ENCODE measurements at regions not wholly inside any gene's neighbourhood (a gene's known extent, or its start where the extent isn't known, plus 50 kb on each side); places are given as distances from the start of the nearest gene placed in this dataset.

DNA sequence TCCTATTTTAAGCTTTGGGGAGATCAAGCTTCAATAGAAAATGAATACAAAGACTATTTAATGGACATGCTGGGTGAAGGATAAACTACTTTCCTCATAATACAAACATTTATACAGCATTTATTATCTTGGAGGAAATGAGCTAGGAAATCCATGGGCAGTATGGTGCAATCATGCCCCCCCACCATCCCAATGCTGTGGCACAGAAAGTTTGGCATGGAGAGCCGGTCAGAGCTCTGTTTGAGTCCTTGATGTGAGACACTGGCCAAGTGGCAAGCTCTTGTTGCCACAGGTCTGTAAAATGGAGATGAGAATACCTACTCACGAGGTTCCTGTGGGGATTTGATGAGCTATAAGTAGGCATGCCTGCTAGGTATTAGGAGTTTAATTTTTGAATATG lies 120.6 kb downstream of the MAB21L3 start:
- no peak for DNase-seq (ENCODE audit: low read depth in 2 of 2)

- no peak for DNase-seq (ENCODE audit: low read depth in 2 of 2)
Measured at GRCh38 chr1:116232989-116233514, 121.9 kb downstream of the MAB21L3 start.

- DNase-seq (ENCODE audit: low read depth in 2 of 2), result no peak
Measured at GRCh38 chr1:116234429-116234828, 123.2 kb downstream of the MAB21L3 start.

GRCh38 chr1:116239916-116240315 lies 128.7 kb downstream of the MAB21L3 start:
- no peak for DNase-seq (ENCODE audit: low read depth in 2 of 2)

GRCh38 chr1:116242741-116243140 lies 130.3 kb upstream of the ATP1A1 start:
- DNase-seq (ENCODE audit: low read depth in 2 of 2), result no peak

GRCh38 chr1:116243333-116244054 lies 129.6 kb upstream of the ATP1A1 start:
- DNase-seq (ENCODE audit: low read depth in 2 of 2), result no peak

DNA sequence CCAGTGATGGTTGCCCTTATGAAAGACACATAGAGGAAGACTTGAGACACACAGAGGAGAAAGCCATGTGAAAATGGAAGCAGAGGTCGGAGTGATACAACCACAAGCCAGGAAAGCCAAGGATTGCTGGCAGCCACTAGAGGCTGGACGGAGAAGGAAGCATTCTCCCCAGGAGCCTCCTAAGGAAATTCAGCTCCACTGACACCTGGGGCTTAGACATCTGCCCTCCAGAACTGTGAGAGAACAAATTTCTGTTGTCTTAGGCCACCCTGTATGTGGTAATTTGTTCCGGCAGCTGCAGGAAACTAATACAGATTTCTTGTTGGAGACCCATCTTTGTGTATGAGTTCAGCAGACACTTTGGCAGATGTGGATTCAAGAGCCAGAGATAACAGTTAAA lies 126.9 kb upstream of the ATP1A1 start:
- no peak for DNase-seq (ENCODE audit: low read depth in 2 of 2)

GRCh38 chr1:116252271-116252670 lies 120.8 kb upstream of the ATP1A1 start:
- no peak for DNase-seq (ENCODE audit: low read depth in 2 of 2)

- no peak for DNase-seq (ENCODE audit: low read depth in 2 of 2)
Measured at GRCh38 chr1:116252785-116253184, 120.3 kb upstream of the ATP1A1 start.

- DNase-seq (ENCODE audit: low read depth in 2 of 2), result no peak
Measured at GRCh38 chr1:116253566-116254382, 119.3 kb upstream of the ATP1A1 start.

DNA sequence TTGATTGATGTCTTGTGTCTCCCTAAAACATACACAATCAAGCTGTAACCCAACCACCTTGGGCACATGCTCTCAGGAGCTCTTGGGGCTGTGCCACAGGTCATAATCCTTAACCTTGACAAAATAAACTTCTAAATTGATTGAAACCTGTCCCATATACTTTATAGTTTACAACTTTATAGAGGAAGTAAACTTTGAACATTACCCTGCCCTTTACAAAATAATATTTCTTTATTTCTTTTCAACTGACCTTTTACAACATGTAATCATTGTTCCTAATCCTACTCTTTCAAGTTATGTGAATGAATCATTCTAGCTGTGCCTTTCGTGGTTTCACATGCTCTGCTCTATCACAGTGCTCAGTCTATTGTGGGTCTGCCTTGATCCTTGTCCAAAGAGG lies 118.3 kb upstream of the ATP1A1 start:
- no peak for DNase-seq (ENCODE audit: low read depth in 2 of 2)

DNA sequence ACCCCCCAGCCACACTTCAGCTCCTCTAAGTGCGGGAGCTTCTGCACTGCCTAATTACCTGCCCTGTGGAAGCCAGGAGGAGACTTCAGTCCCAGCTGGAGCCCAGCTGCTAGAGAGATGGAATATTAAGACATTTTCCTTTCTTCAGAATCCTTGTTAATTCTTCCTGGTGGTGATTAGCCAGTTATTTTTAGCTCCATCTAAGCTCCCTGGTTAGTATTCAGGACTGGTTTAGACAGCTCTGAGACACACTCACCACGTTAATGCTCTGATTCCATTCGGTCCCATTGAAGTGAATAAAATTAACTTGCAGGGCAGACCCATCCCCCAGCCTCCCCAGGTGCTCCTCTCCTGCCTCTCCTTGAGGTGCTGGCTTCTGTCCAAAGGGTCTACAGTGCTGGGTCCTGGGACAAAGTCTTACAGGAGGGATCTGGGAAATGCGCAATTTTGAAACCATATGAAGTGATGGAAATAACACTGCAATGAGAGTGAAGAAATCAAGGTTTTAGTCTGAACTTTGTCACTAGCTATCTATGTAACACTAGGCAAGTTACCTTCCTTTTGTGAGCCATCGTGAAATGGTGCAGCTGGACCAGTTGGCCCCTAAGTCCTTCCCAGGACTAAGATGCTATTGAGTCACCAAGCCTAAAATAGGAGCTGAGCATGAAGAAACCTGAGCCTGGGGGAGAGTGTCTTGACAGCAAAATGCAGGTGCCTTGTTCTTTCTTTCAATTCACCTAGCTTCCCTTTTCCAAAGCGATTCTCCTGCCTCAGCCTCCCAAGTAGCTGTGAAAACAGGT lies 117.4 kb upstream of the ATP1A1 start:
- DNase-seq (ENCODE audit: low read depth in 2 of 2), result no peak

GRCh38 chr1:116256286-116256649 lies 116.8 kb upstream of the ATP1A1 start:
- DNase-seq (ENCODE audit: low read depth in 2 of 2), result no peak

DNA sequence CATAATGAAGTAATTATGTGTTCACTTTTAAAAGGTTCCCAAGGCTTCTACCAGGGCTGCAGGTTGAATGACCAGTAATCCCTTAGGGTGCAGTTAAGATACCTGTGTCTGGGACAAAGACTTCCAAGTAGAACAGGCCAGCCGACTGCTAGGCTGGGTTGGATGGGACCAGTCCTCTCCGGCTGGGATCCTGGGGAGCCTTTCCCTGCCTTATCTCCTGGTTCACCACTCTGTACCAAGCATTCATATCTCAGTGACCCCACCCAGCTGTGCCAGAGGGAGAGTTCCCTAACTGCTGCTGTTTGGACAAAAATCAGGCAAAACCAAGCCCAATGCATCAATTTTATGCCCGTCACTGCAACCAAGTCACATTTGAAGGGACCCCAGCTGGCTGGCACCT lies 116.2 kb upstream of the ATP1A1 start:
- DNase-seq (ENCODE audit: low read depth in 2 of 2), result no peak

- DNase-seq (ENCODE audit: low read depth in 2 of 2), result peak; percentile 14 to 20
Measured at GRCh38 chr1:116257341-116257767, 115.7 kb upstream of the ATP1A1 start.

GRCh38 chr1:116257836-116258235 lies 115.2 kb upstream of the ATP1A1 start:
- DNase-seq (ENCODE audit: low read depth in 2 of 2), result no peak

DNA sequence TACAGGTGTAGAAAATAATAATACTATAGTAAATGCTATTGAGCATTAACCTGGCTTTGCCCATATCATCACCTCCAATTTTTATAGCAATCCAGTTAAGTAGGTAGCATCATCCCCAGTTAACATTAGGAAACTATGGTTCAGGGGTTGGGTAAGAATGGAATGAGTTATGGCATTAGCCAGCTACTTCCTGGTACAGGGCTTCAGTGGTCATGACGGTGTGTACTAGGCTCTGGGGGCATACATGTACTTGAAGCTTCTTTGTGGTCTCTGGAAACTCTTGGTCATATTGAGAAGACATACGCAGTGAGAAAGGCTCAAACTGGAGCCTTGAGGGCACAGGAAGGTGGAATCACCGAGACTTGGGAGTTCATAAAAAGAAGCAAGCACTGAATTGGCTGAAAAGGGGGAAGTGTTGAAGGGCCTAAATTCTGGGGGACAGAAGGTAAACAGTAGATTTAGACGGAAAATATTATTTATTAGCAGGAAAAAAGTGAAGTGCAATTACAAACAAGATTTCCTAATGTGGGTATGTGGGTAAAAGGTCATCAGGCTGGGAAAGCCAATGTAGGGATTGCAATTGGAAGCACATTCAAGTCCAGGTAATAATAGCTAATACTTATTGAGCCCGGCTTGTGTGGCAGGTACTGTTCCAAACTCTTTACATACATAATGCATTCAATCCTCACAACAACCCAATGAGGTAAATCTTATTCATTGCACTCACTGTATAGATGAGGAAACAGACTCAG lies 114.2 kb upstream of the ATP1A1 start:
- DNase-seq (ENCODE audit: low read depth in 2 of 2), result no peak

- no peak for DNase-seq (ENCODE audit: low read depth in 2 of 2)
Measured at GRCh38 chr1:116259663-116260062, 113.4 kb upstream of the ATP1A1 start.

- DNase-seq (ENCODE audit: low read depth in 2 of 2), result no peak
Measured at GRCh38 chr1:116260115-116260514, 112.9 kb upstream of the ATP1A1 start.

DNA sequence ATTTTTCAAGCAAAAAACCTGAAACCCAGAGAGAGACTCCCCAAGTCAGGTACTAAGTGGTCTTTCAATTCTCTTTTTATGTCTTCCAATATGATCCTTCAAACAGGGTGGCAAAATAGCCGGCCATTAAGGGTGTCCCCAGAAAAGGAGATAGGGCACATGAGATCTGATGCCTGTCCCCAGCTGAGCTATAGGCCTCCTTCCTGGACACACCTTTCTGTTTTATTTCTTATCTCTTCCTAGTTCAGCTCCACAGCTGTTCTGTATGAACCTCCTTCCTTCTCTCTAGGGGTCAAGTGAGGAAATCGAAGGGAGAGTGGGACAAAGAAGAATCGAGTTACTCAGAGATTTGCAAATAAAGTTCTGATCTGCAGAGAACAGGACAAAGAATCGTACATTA lies 112.4 kb upstream of the ATP1A1 start:
- no peak for DNase-seq (ENCODE audit: low read depth in 2 of 2)

- no peak for DNase-seq (ENCODE audit: low read depth in 2 of 2)
Measured at GRCh38 chr1:116261227-116261626, 111.8 kb upstream of the ATP1A1 start.

Measured in stimulated activated CD8-positive, alpha-beta memory T cell treated with anti-CD3 and anti-CD28 coated beads, Interleukin-2, amount 100 ng/mL, for 48 hours (primary cell).